MCF 10A (cell line): ENCODE measurements at regions not wholly inside any gene's neighbourhood (a gene's known extent, or its start where the extent isn't known, plus 50 kb on each side); places are given as distances from the start of the nearest gene placed in this dataset.

Experiments used
- BruUV-seq: library from RNA; stranded (reverse); fragments of 400-500 nt; replicated peaks from 2 replicates; lab custom pipeline; 2021; lab: Mats Ljungman, UMichigan
- CTCF ChIA-PET: fragments of 300-600 bp; sonication (Branson Sonifier 250); formaldehyde crosslinking; extraction: SDS; loops from one replicate; lab custom pipeline; 2021; ENCODE audit warnings: antibody characterized with exemption, inconsistent platforms; lab: Yijun Ruan, JAX
- POLR2A ChIA-PET: fragments of 300-600, 350-650 bp; sonication (Branson Sonifier 250); formaldehyde crosslinking; extraction: SDS; loops from one replicate; lab custom pipeline; 2020; ENCODE audit warnings: antibody characterized with exemption, inconsistent platforms; lab: Yijun Ruan, JAX
- DNase-seq: peaks from one replicate; pipeline ENCODE4 v3.0.0-alpha.2; 2018; ENCODE audit not compliant: unreplicated experiment
- H3K27ac Mint-ChIP-seq: one replicate; pipeline ENCODE4 v1.8.0; 2022; ENCODE audit warnings: mild to moderate bottlenecking, low read depth, mixed read lengths; ENCODE audit not compliant: unreplicated experiment
- H3K27me3 Mint-ChIP-seq: one replicate; pipeline ENCODE4 v1.8.0; 2022; ENCODE audit warnings: mixed read lengths; ENCODE audit not compliant: insufficient read depth, unreplicated experiment
- H3K36me3 Mint-ChIP-seq: one replicate; pipeline ENCODE4 v1.8.0; 2022; ENCODE audit warnings: mild to moderate bottlenecking, moderate library complexity, mixed read lengths; ENCODE audit not compliant: insufficient read depth, unreplicated experiment
- H3K4me1 Mint-ChIP-seq: one replicate; pipeline ENCODE4 v1.8.0; 2022; ENCODE audit warnings: mixed read lengths; ENCODE audit not compliant: insufficient read depth, unreplicated experiment
- H3K4me3 Mint-ChIP-seq: one replicate; pipeline ENCODE4 v1.8.0; 2022; ENCODE audit warnings: mild to moderate bottlenecking, moderate library complexity, mixed read lengths; ENCODE audit not compliant: unreplicated experiment
- H3K9me3 Mint-ChIP-seq: one replicate; pipeline ENCODE4 v1.8.0; 2022; ENCODE audit warnings: mixed read lengths; ENCODE audit not compliant: unreplicated experiment
- CTCF ChIP-seq: fragments of 200-600 bp; IDR thresholded peaks from one replicate; pipeline ENCODE4 v1.8.0; 2022; ENCODE audit warnings: antibody characterized with exemption, mild to moderate bottlenecking; ENCODE audit not compliant: unreplicated experiment
- intact Hi-C: fragments of 100-400 bp; cut with micrococcal nuclease; formaldehyde crosslinking; loops from 2 replicates; pipeline ENCODE4 v1.14.1; 2022

DNA sequence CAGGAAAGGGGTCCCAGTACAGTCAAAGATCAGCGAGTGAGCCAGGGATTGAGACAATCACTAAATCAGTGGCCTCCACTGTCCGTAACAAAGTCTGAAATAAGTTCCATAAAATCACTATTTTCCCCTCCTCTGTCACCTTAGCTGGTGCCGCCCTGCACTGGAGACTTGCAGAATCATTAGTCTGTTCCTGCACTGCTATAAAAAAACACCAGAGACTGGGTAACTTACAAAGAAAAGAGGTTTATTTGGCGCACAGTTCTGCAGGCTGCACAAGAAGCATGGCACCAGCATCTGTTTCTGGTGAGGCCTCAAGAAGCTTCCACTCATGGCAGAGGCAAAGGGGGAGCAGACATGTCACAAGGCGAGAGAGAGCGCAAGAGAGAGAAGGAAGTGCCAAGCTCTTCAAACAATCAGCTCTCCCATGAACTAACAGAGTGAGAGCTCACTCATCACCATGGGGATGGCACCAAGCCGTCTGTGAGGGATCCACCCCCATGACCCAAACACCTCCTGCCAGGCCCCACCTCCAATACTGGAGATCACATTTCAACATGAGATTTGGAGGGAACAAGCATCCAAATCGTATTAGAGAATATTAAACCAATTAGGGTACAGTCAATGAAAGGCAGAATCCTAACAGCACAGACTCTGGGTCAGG, 129.8 kb upstream of the TIAM1 start:
- intact Hi-C loops: no loop called here
- Mint-ChIP-seq H3K4me3 (no peak overlapping the region), H3K36me3 (no peaks in the 10 kb centered on the region), H3K27me3 (no peaks in the 10 kb centered on the region), H3K9me3 (peaks cover 5% of the 10 kb centered on the region), H3K4me1 (no peaks in the 10 kb centered on the region), H3K27ac (no peak overlapping the region)
- DNase-seq: no peak
- ChIA-PET POLR2A (no interaction called here), CTCF (interaction anchor here (0.6 to 2.2 kb wide), 3 partner anchors 14 to 1810 kb away, joined by 3 to 6 read pairs (median 4); no protein-coding TSS in a partner anchor)
- no TSS peak for BruUV-seq
- no peak for TF ChIP-seq CTCF

DNA sequence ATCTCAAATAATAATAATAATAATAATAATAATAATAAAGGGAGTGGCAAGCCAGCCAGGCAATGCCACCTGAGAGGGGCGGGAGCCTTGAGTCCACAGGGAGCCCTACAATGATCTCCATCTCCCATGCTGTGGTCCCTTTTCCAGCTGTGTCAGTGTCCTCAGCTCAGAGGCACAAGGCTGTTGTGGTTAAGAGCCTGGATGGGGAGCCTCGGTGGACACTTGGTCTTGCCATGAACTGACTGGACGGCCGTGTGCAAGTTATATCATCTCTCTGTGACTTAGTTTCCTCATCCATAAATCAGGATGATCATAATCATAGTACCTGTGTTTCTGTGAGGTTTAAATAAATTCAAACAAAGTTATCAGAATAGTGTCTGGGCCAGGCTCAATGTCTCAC, 127.8 kb upstream of the TIAM1 start:
- ChIA-PET CTCF (no interaction called here), POLR2A (no interaction called here)
- BruUV-seq: no TSS peak
- H3K36me3 Mint-ChIP-seq: no peaks in the 10 kb centered on the region
- intact Hi-C loops: no loop called here
- no peaks in the 10 kb centered on the region for H3K4me1 Mint-ChIP-seq
- TF ChIP-seq CTCF: no peak
- H3K9me3 Mint-ChIP-seq: peaks cover 5% of the 10 kb centered on the region
- DNase-seq: no peak
- H3K27me3 Mint-ChIP-seq: no peaks in the 10 kb centered on the region
- H3K4me3 Mint-ChIP-seq: no peak overlapping the region
- H3K27ac Mint-ChIP-seq: no peak overlapping the region

GRCh38 chr21:31470896-31471694, 127.0 kb upstream of the TIAM1 start:
- CTCF ChIA-PET: no interaction called here
- peaks cover 5% of the 10 kb centered on the region for H3K9me3 Mint-ChIP-seq
- POLR2A ChIA-PET: no interaction called here
- intact Hi-C loops: no loop called here
- no peak for DNase-seq
- no peaks in the 10 kb centered on the region for H3K4me1 Mint-ChIP-seq
- H3K36me3 Mint-ChIP-seq: no peaks in the 10 kb centered on the region
- no TSS peak for BruUV-seq
- no peaks in the 10 kb centered on the region for H3K27me3 Mint-ChIP-seq
- H3K4me3 Mint-ChIP-seq: no peak overlapping the region
- no peak overlapping the region for H3K27ac Mint-ChIP-seq
- TF ChIP-seq CTCF: no peak

DNA sequence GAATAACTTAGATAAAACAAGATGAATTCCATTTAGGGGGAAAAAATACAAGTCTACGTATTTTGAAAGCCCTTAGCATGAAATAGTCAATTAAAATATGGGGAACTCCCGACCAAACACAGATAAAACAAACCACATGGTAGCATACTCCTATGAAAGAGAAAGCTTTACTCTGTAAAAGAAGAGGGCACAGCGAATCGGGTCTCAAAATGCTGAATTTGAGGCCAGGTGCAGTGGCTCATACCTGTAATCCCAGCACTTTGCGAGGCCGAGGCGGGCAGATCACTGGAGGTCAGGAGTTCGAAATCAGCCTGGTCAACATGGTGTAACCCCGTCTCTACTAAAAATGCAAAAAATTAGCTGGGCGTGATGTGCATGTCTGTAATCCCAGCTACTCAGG, 116.9 kb upstream of the TIAM1 start:
- no peak overlapping the region for H3K27ac Mint-ChIP-seq
- TF ChIP-seq CTCF: no peak
- POLR2A ChIA-PET: no interaction called here
- intact Hi-C loops: no loop called here
- no peaks in the 10 kb centered on the region for H3K9me3 Mint-ChIP-seq
- H3K36me3 Mint-ChIP-seq: no peaks in the 10 kb centered on the region
- no TSS peak for BruUV-seq
- H3K4me3 Mint-ChIP-seq: no peak overlapping the region
- H3K4me1 Mint-ChIP-seq: no peaks in the 10 kb centered on the region
- CTCF ChIA-PET: interaction anchor here (0.8 kb wide), 1 partner anchor 19 kb away, joined by 3 read pairs; no protein-coding TSS in a partner anchor
- no peak for DNase-seq
- no peaks in the 10 kb centered on the region for H3K27me3 Mint-ChIP-seq
